Kidney (tissue), 13 donors: ENCODE measurements at regions not wholly inside any gene's neighbourhood (a gene's known extent, or its start where the extent isn't known, plus 50 kb on each side); places are given as distances from the start of the nearest gene placed in this dataset.

Source experiments
- DNase-seq, 5 donors: peaks; one replicate each; pipeline ENCODE4 v3.0.0-alpha.2; 2013 to 2020
- FAIRE-seq: peaks from 2 replicates; lab custom pipeline; 2012; peaks lifted over from hg19 to GRCh38; lab: Jason Lieb, UNC
- H3K27ac ChIP-seq, 2 donors: one replicate each; pipeline ENCODE4 v1.7.0; 2013; ENCODE audit warnings: low read depth in 2 of 2, low read length in 2 of 2, inconsistent platforms in 1 of 2
- H3K27me3 ChIP-seq: one replicate; pipeline ENCODE4 v1.7.1; 2013; ENCODE audit warnings: low read length, inconsistent platforms; ENCODE audit not compliant: control insufficient read depth, insufficient read depth
- H3K36me3 ChIP-seq, 3 donors: one replicate each; pipeline versions ENCODE4 v1.7.0 to v1.7.1; 2013; ENCODE audit warnings: low read length in 3 of 3, control low read depth in 1 of 3, inconsistent platforms in 1 of 3; ENCODE audit not compliant: insufficient read depth in 3 of 3, control insufficient read depth in 2 of 3
- H3K4me1 ChIP-seq, 3 donors: one replicate each; pipeline versions ENCODE4 v1.7.0 to v1.7.1; 2013; ENCODE audit warnings: low read length in 3 of 3, inconsistent platforms in 1 of 3, low read depth in 1 of 3; ENCODE audit not compliant: control insufficient read depth in 2 of 3, insufficient read depth in 2 of 3
- H3K4me3 ChIP-seq, 3 donors: one replicate each; pipeline versions ENCODE4 v1.7.0 to v1.8.1; 2013; ENCODE audit warnings: low read length in 3 of 3, control low read depth in 1 of 3, inconsistent platforms in 1 of 3
- H3K9ac ChIP-seq, 3 donors: one replicate each; pipeline versions ENCODE4 v1.7.0 to v1.7.1; 2013; ENCODE audit warnings: low read length in 3 of 3, control low read depth in 1 of 3, inconsistent platforms in 1 of 3
- H3K9me3 ChIP-seq, 3 donors: one replicate each; pipeline versions ENCODE4 v1.7.0 to v1.7.1; 2013; ENCODE audit warnings: low read length in 3 of 3, control low read depth in 1 of 3, inconsistent platforms in 1 of 3; ENCODE audit not compliant: control insufficient read depth in 2 of 3, insufficient read depth in 1 of 3
- CTCF ChIP-seq: IDR thresholded peaks from 3 replicates; pipeline ENCODE4 v1.5.1; 2012; ENCODE audit warnings: mild to moderate bottlenecking, moderate library complexity, borderline replicate concordance; ENCODE audit not compliant: insufficient read depth; ENCODE audit errors: extremely low read depth
- intact Hi-C: fragments of 100-400 bp; cut with DNase I; formaldehyde crosslinking; loops from one replicate; pipeline ENCODE4 v1.11.1; 2022
- donor health status: control.
- donor health status: control.
- donor health status: control.
- donor health status: control.
- donor health status: control.
- donor health status: DM: yes; HTN: yes; CAD: no.
- donor health status: Normal renal cell carcinoma (clear cell type).

GRCh38 chr11:76721755-76722677, 51.5 kb upstream of the LRRC32 start:
- intact Hi-C loops, result no loop called here

GRCh38 chr11:76723142-76723541, 52.6 kb upstream of the LRRC32 start:
- intact Hi-C loops, result no loop called here

More at GRCh38 chr11:76721755-76722677, 51.5 kb upstream of the LRRC32 start:
- Histone ChIP-seq H3K4me1 (peaks cover 0 to 2% (median 0%) of the 10 kb centered on the region in 3 donors), H3K9me3 (no peaks in the 10 kb centered on the region), H3K27me3 (no peaks in the 10 kb centered on the region), H3K27ac (no peak overlapping the region), H3K36me3 (no peaks in the 10 kb centered on the region), H3K4me3 (no peak overlapping the region), H3K9ac (no peak overlapping the region)
- DNase-seq (peak; percentile 80 to 94 (median 87)), FAIRE-seq (no peak)
- peak; percentile 93 for TF ChIP-seq CTCF

GRCh38 chr11:76723548-76723947, 53.0 kb upstream of the LRRC32 start:
- FAIRE-seq, result no peak
- H3K4me3 ChIP-seq, result no peak overlapping the region
- H3K27ac ChIP-seq, result no peak overlapping the region
- H3K36me3 ChIP-seq, result no peaks in the 10 kb centered on the region
- H3K4me1 ChIP-seq, result peaks cover 0 to 2% (median 0%) of the 10 kb centered on the region in 3 donors
- no peak for TF ChIP-seq CTCF
- no peaks in the 10 kb centered on the region for H3K27me3 ChIP-seq
- intact Hi-C loops, result no loop called here
- no peak overlapping the region for H3K9ac ChIP-seq
- no peaks in the 10 kb centered on the region for H3K9me3 ChIP-seq
- DNase-seq, result no peak

More at GRCh38 chr11:76723142-76723541, 52.6 kb upstream of the LRRC32 start:
- FAIRE-seq, result no peak
- H3K27me3 ChIP-seq, result no peaks in the 10 kb centered on the region
- H3K4me3 ChIP-seq, result no peak overlapping the region
- H3K4me1 ChIP-seq, result peaks cover 0 to 2% (median 0%) of the 10 kb centered on the region in 3 donors
- no peaks in the 10 kb centered on the region for H3K36me3 ChIP-seq
- no peaks in the 10 kb centered on the region for H3K9me3 ChIP-seq
- no peak overlapping the region for H3K9ac ChIP-seq
- no peak for TF ChIP-seq CTCF
- DNase-seq, result no peak
- H3K27ac ChIP-seq, result no peak overlapping the region
